ENCODE measurements at regions not wholly inside any gene's neighbourhood (a gene's known extent, or its start where the extent isn't known, plus 50 kb on each side); places are given as distances from the start of the nearest gene placed in this dataset.
"Not testable (repeated sequence)": the region's sequence is repeated elsewhere in the genome, so short reads cannot be mapped to it uniquely, and the experiment has no call there.

- DNase-seq: no peak
These were observed 366.0 kb downstream of the OMA1 start for GRCh38 chr1:58180537-58180936.

DNA sequence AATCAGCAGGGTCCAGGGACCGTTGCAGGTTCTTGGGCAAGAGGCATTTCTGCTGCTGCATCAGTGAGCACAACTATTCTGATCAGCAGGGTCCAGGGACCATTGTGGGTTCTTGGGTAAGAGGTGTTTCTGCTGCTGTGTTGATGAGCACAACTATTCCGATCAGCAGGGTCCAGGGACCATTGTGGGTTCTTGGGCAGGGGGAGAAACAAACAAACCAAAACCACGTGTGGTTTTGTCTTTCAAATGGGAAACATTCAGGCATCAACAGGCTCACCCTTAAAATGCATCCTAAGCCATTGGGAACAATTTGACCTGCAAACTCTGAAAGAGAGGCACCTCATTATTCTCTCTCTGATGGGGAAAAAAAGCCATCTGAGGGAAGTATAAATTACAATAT lies 377.4 kb downstream of the OMA1 start:
- DNase-seq: not testable (repeated sequence)

GRCh38 chr1:58167131-58167530 lies 379.4 kb downstream of the OMA1 start:
- not testable (repeated sequence) for DNase-seq

DNA sequence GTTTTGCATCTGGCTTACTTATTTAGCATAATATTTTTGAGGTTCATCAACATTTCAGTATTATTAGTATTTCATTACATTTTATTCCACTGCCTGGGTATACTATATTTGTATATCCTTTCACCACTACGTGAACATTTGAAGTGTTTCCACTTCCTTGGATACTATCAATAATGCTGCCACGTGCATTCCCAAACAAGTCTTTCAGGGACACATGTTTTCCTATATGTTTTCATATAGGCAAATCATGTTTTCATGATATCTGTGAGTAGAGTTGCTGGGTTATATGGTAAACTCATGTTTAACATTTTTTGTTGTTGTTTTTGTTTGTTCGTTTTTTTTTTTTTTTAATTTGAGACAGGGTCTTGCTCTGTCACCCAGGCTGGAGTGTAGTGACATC lies 380.1 kb downstream of the OMA1 start:
- DNase-seq: no peak

DNA sequence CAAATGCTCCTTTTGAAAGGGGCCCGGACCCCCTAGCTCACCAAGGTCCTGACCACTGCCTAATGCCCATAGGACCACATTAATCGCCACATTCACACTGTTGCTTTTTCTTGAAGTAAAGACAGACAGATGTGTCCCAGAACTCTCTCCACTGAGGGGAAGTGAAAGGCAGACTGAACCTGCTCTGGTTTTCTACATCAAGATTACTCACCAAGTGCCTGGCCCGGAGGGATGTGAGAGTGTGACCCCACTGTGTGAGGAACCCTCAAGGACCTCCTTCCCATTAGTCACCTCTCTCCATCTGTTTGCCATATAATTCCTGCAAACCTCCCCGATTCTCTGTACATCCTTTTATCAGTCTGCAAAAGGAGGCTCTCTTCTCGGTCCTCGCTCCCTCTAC lies 381.5 kb downstream of the OMA1 start:
- DNase-seq: no peak

DNA sequence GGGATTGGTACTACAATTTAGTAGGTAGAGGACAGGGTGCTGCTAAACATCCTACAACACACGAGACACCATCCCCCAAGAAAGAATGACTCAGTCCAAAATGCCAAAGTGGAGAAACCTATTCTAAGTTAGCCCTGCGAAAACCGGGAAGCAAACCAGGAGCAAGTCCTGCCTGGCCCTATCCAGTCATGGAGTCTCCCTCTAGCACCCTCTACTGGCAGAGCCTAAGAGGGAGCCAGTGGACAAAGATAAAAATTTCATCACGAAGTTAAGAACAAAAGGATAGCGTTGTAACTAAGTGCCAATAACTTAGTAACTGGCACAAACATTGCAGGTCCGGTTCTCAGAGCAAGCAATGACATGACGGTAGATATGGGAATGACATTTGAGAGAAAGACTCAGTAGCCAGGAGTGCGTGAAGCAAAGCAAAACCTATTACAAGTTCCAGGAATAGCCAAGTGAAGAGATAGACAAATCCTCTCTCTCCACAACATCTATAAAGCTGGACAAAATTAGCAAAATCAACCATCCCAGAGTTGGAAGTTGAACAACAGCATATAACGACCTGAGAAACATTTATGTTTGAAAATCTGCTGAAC lies 383.5 kb downstream of the OMA1 start:
- no peak for DNase-seq

DNA sequence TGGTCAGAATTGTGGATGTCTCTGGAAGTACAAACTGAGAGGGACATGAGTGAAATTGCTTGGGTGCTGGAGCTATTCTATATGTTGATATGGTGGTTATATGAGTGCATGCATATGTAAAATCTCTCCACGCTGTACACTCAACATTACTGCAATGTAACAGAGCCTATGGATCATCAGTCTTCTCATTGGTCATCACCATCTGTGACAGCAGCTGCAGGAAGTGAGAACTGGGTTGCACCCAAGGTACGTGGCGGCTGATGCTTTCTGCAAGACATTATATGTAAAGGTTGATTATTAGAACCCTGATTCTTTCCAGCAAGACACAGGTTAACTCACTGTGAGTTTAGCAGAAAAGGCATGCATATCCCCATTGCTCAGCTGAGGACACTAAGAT lies 387.1 kb downstream of the OMA1 start:
- DNase-seq: no peak

DNA sequence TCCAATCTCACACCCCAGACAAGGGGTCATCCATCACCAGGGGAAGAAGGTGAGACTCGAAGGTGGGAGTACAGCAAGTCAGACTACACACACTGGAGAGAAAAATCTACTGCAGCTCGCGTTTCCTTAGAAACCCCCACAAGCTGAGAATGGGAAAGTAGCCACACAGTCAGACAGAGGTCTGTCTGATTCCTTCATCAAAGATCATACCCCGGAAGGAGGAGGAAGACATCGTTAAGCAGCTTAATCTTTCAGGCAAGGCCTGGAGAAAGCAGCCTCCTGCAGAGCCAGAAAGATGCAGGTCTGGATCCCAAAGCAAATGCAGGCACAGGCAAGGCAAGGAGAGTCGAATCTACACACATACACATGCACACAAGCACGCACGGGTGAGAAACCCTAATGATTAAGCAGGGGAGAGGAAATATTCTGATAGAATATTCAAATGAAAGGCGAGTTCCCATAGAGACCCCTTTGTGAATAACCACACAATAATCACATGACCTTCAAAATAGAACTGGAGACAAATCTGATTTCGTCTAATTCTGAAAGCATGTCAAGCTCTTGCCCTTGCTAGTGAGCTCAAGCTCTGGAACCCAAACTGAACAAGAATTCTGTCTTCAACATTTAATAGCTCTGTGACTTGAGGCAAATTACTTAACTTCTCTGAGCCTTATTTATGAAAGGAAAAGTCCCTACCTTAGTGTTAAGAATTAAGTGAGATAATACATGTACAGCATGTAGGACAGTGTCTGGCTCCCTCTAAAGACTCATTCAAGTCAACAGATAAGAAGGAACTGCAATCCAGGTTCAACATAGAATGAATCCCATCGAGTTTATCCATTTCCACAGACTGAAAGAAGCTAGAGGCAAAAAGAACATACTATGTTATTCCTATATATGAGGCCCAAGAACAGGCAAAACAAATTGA lies 387.8 kb downstream of the OMA1 start:
- no peak for DNase-seq

DNA sequence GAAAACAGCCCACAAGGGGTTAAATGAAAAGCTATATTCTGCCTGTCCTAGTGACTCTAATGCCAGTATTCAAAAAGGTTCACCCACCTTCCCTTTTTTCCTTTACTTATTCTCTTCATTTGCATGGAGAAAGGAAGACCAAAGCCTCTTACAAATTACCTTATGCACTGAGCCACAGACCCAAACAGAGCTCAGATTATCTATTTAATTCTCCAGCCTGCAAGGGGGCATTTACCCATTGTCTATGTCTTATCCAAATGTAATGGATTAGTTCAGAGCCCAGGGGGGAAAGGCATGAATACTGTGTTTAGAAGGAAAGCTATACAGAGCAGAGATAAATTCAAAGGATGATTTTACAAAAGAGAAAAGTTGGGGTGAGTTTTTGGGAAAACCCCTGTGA lies 388.5 kb downstream of the OMA1 start:
- no peak for DNase-seq

DNA sequence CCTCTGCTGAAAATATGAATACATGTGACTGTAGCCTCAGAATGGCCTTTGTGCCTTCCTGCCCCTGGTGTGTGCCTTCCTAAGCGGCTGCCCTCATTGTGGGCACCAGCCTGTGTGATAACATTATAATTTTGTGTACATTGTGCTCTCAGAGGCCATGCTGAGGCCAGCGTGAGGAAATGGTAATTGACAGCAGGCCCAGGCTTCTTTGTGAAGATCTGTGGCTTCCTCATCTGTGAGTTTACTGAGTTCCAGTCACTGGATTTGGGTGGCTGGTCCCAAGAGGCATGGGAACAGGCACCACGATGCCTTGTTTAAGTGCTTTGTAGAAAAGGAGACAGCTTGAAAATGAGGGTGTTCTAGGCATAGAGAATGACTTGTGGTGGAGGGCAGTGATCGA lies 389.3 kb downstream of the OMA1 start:
- DNase-seq: no peak

DNA sequence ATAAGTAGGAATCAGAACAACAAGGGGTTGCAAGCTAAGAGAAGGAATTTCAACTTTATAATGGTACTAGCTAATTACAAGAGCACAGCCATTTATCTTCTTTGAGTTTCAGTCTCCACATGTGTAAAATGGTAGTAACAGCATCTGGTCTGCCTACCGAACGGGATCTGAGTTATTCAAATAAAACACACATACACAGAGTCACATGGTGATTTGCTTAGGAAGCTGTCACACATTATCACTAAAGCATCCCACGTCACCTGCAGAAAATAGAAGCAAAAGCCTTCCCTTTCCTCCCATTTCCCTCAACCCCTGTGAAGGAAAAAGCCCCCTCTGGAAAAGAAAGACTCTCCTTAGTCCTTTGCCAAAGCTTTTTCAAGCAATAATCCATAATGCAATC lies 389.7 kb downstream of the OMA1 start:
- no peak for DNase-seq

DNA sequence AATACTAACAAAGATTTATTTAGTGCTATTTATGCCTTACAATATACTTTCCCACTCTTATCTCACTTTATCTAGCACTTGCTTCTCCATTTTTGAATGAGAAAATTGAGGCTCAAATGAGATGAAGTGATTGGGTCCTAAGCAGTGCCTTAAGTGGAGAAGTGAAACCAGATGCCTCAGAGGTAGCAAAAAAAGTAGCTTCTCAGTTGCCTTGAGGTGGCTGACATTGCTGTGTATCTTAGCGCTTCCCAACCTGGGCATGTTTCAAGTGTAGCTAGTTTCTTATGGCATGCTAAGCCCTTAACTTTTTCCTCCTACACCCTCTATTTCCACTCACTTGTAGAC lies 390.4 kb downstream of the OMA1 start:
- no peak for DNase-seq

GRCh38 chr1:58155418-58156123 lies 391.0 kb downstream of the OMA1 start:
- no peak for DNase-seq

DNA sequence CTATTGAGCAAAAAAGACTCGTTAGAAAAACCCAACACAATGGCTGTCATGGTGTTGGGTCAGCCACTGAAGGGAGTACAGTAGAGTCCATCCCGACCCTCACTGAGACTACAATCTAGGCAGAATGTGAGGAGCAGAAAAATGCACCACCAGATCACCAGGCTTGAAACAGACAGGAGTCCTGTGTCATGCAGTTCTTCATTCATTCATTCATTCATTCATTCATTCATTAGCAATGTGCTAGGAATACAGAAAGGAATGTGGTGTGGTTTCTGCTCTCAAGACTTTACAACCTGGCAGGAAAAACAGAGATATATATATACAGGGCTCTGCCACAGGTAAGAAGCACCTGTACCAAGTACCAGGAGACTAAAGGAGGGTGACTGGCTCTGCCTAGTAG lies 392.3 kb downstream of the OMA1 start:
- DNase-seq: no peak

- DNase-seq: no peak
These were observed 393.8 kb downstream of the OMA1 start for GRCh38 chr1:58152697-58153096.

- no peak for DNase-seq
These were observed 397.2 kb downstream of the OMA1 start for GRCh38 chr1:58149271-58149812.

DNA sequence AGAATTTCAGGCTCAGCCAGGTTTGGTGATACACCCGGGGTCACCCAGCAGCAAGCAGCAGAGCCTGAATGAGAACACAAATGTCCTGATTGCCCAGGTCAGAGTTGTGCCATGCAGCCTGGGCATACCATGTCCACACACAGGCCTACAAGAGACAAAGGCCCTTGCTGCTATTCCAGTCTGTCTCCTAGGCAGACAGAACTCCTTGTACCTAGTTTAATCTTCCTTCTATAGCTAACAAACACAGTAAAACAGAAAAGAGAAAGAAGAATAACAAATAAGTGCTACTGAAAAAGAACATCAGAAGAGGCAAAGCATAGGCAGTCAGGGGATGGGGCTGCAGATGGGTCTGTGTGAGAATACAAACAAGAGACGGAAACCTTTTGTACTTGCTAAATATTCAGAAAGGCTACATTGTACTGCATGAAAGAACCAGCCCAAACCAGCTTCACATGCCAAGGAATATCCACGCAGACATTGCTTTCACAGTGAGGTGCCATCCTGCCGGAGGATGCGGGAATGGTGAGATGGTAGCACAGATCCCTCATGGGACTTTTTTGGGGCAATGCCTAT lies 401.7 kb downstream of the OMA1 start:
- DNase-seq: no peak

DNA sequence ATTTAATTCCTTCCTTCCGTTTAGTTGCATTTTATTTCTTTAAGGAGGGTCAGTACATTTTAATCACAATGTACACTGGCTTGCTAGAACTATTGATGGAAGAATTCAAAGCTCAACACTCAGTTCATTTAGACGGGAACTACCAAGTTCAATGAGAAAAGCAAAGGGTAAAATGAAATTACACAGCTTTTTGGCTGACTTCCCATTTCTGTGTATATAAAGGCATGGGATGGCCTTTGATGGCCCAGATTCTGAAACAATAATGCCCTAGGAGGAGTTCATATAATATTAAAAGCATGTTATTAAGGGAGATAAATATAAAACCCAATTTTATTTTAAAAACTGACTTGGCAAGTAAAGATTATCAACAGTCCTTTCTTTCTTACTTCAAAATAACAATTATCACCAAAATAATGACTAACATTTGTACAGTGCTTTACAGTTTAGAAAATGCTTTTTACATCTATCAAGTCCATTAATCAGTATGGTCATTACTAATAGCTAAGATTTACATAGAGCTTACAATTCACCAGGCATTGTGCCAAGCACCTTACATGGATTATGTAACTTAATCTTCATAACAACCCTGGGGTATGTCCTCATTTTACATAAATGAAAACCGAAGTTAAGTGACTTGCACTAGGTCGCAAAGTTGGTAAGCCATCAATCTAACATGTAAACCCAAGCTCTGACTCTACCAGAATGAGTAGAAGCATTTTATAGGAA lies 402.4 kb downstream of the OMA1 start:
- no peak for DNase-seq

DNA sequence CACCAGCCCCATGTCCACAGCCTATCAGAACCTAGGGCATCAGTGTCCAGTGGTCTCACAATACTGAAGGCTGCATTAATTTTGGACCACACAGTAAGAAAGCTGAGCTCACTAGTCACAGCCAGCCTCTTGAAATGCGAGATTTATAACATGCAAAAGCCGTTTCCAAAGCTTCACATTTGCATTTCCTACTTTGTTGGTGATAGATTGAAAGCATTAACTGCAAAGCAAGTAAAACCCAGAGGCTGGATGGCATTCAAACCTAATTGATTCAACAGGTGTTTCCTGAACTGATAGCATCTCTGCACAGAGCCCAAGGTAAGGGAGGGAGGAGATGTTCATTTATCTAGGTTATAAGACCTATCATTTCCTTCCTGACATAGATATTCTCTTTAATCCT lies 410.1 kb downstream of the OMA1 start:
- no peak for DNase-seq

DNA sequence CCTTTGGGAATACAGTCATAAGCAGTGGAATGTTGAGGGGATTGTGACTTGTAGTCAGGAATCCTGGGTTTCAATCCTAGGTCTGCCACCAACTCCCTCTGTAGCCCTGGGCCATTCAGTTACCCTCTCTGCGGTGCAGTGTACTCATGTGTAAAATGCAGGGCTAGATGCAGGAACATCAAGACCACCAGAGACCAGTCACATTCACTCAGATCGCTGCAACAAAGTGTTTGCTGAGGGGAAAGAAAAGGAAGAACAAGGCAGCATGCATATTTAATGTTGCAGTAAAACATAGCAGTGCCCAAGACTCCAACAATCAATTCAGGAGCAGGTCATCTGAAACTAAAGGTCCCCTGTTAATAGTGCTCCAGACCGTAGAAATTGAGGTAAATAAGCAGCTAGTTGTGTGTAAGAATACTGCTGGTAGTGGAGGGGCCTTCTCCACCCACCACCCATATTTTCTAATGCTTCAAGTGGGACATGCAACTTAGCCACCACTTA lies 410.7 kb downstream of the OMA1 start:
- DNase-seq: no peak

DNA sequence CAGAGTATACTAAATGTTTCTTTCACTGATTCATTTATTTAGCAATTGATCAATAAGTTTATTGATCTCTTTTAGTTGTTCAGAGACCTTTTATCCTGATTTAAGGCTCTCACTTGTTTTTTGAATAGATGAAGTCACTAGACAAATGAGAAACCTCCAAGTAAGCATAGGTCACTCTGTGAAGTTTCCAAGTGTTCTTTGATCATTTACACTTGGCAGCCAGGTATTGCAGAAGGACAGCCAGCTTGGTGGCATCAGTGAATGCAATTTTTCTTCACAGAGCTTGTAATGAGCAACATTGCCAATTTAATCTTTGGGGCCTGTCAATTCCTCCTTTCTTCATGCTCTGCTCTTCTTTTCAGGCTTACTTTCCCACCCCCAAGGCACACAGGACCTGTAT lies 413.0 kb downstream of the OMA1 start:
- no peak for DNase-seq

- DNase-seq: no peak
These were observed 423.5 kb downstream of the OMA1 start for GRCh38 chr1:58123051-58123450.

DNA sequence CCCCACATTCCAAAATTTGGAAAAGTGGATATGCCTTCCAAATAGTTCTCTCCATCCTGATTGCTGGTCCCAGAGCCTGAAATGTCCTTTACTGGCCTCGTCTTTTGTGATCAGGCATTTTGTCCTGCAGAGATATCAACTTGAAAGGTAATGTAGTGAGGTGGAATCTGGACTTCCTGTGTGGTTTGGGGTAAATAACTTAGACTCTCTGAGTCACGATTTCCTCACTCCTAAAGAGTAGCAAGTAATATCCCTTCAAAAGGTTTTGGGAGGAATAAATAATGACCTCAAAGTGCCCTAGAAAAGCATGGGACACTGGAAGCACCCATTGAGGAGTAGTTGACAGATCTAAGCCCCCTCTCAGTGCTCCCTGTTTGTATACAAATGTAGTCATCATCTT lies 426.6 kb downstream of the OMA1 start:
- DNase-seq: no peak
